Stimulated activated effector memory CD8-positive, alpha-beta T cell treated with anti-CD3 and anti-CD28 coated beads, Interleukin-12 subunit alpha, Interleukin-12 subunit beta, amount 100 ng/mL, for 72 hours (primary cell): ENCODE measurements at regions not wholly inside any gene's neighbourhood (a gene's known extent, or its start where the extent isn't known, plus 50 kb on each side); places are given as distances from the start of the nearest gene placed in this dataset.
"Not testable (repeated sequence)": the region's sequence is repeated elsewhere in the genome, so short reads cannot be mapped to it uniquely, and the experiment has no call there.

ENCODE experiments used
- ATAC-seq: fragments of 150-1000 bp; cut with Tn5 transposase; 2 replicates; pipeline ENCODE4 v1.10.0; 2021
- DNase-seq, 2 donors: peaks; one replicate each; pipeline ENCODE4 v3.0.0; 2021 to 2022; ENCODE audit warnings: low spot score in 2 of 2
- H3K27ac Mint-ChIP-seq: one replicate; pipeline ENCODE4 v1.8.0; 2022; ENCODE audit warnings: mild to moderate bottlenecking, mixed read lengths
- H3K36me3 Mint-ChIP-seq: one replicate; pipeline ENCODE4 v1.8.0; 2022; ENCODE audit warnings: mild to moderate bottlenecking, mixed read lengths
- H3K4me1 Mint-ChIP-seq: one replicate; pipeline ENCODE4 v1.8.0; 2022; ENCODE audit warnings: mixed read lengths
- H3K4me3 Mint-ChIP-seq: one replicate; pipeline ENCODE4 v1.8.0; 2022; ENCODE audit warnings: mild to moderate bottlenecking, mixed read lengths
- H3K9me3 Mint-ChIP-seq: one replicate; pipeline ENCODE4 v1.8.0; 2022; ENCODE audit warnings: mixed read lengths

GRCh38 chr2:76173206-76173605 is 462.5 kb upstream of the GCFC2 start:
- ATAC-seq, H3K4me1 Mint-ChIP-seq, H3K27ac Mint-ChIP-seq, DNase-seq, H3K36me3 Mint-ChIP-seq, H3K4me3 Mint-ChIP-seq: not testable (repeated sequence)
- H3K9me3 Mint-ChIP-seq, result peaks cover 25% of the 10 kb centered on the region

- H3K9me3 Mint-ChIP-seq, result peaks cover 24% of the 10 kb centered on the region
- H3K4me3 Mint-ChIP-seq, H3K27ac Mint-ChIP-seq, H3K36me3 Mint-ChIP-seq, ATAC-seq, DNase-seq, H3K4me1 Mint-ChIP-seq: not testable (repeated sequence)
Measured at GRCh38 chr2:76172154-76172595, 461.5 kb upstream of the GCFC2 start.

- H3K27ac Mint-ChIP-seq, result no peak overlapping the region
- H3K9me3 Mint-ChIP-seq, result peaks cover 24% of the 10 kb centered on the region
- DNase-seq (no peak), ATAC-seq (no peak)
- H3K36me3 Mint-ChIP-seq, result no peaks in the 10 kb centered on the region
- no peaks in the 10 kb centered on the region for H3K4me1 Mint-ChIP-seq
- H3K4me3 Mint-ChIP-seq, result no peak overlapping the region
Measured at GRCh38 chr2:76170856-76171255, 460.1 kb upstream of the GCFC2 start.

GRCh38 chr2:76170009-76170384 is 459.3 kb upstream of the GCFC2 start:
- Mint-ChIP-seq H3K27ac (no peak overlapping the region), H3K4me3 (no peak overlapping the region), H3K4me1 (no peaks in the 10 kb centered on the region), H3K9me3 (peaks cover 21% of the 10 kb centered on the region), H3K36me3 (no peaks in the 10 kb centered on the region)
- no peak for DNase-seq
- ATAC-seq, result no peak

GRCh38 chr2:76169276-76170008 is 458.7 kb upstream of the GCFC2 start:
- H3K9me3 Mint-ChIP-seq, result peaks cover 17% of the 10 kb centered on the region
- no peak for ATAC-seq
- DNase-seq, result no peak
- H3K4me3 Mint-ChIP-seq, result no peak overlapping the region
- no peaks in the 10 kb centered on the region for H3K4me1 Mint-ChIP-seq
- H3K36me3 Mint-ChIP-seq, result no peaks in the 10 kb centered on the region
- no peak overlapping the region for H3K27ac Mint-ChIP-seq

GRCh38 chr2:76163860-76164259 is 453.1 kb upstream of the GCFC2 start:
- Mint-ChIP-seq H3K4me3 (no peak overlapping the region), H3K36me3 (no peaks in the 10 kb centered on the region)
- ATAC-seq, result no peak

GRCh38 chr2:76160670-76161069 is 450.0 kb upstream of the GCFC2 start:
- Mint-ChIP-seq H3K4me1 (no peaks in the 10 kb centered on the region), H3K4me3 (no peak overlapping the region), H3K27ac (no peak overlapping the region), H3K9me3 (peaks cover 19% of the 10 kb centered on the region), H3K36me3 (no peaks in the 10 kb centered on the region)
- no peak for ATAC-seq
- no peak for DNase-seq

More at GRCh38 chr2:76163860-76164259, 453.1 kb upstream of the GCFC2 start:
- Mint-ChIP-seq H3K4me1 (no peaks in the 10 kb centered on the region), H3K9me3 (peaks cover 15% of the 10 kb centered on the region), H3K27ac (no peak overlapping the region)
- DNase-seq, result no peak

GRCh38 chr2:76159042-76159648 is 448.4 kb upstream of the GCFC2 start:
- Mint-ChIP-seq H3K9me3 (peaks cover 19% of the 10 kb centered on the region), H3K27ac (no peak overlapping the region), H3K4me3 (no peak overlapping the region), H3K36me3 (no peaks in the 10 kb centered on the region), H3K4me1 (no peaks in the 10 kb centered on the region)
- DNase-seq (no peak), ATAC-seq (no peak)

GRCh38 chr2:76157531-76157930 is 446.8 kb upstream of the GCFC2 start:
- no peak overlapping the region for H3K27ac Mint-ChIP-seq
- H3K36me3 Mint-ChIP-seq, result no peaks in the 10 kb centered on the region
- no peaks in the 10 kb centered on the region for H3K4me1 Mint-ChIP-seq
- H3K4me3 Mint-ChIP-seq, result no peak overlapping the region
- ATAC-seq, result no peak
- peaks cover 19% of the 10 kb centered on the region for H3K9me3 Mint-ChIP-seq
- no peak for DNase-seq

GRCh38 chr2:76154981-76155380 is 444.3 kb upstream of the GCFC2 start:
- DNase-seq (no peak), ATAC-seq (no peak)
- Mint-ChIP-seq H3K4me1 (no peaks in the 10 kb centered on the region), H3K36me3 (no peaks in the 10 kb centered on the region), H3K27ac (no peak overlapping the region), H3K4me3 (no peak overlapping the region), H3K9me3 (peaks cover 9% of the 10 kb centered on the region)

- no peak for ATAC-seq
- Mint-ChIP-seq H3K36me3 (no peaks in the 10 kb centered on the region), H3K4me3 (no peak overlapping the region), H3K27ac (no peak overlapping the region), H3K9me3 (peaks cover 18% of the 10 kb centered on the region), H3K4me1 (no peaks in the 10 kb centered on the region)
- DNase-seq, result no peak
Measured at GRCh38 chr2:76149846-76150245, 439.1 kb upstream of the GCFC2 start.

GRCh38 chr2:76139303-76139702 is 428.6 kb upstream of the GCFC2 start:
- peaks cover 16% of the 10 kb centered on the region for H3K9me3 Mint-ChIP-seq
- H3K4me3 Mint-ChIP-seq, DNase-seq, ATAC-seq, H3K4me1 Mint-ChIP-seq, H3K36me3 Mint-ChIP-seq, H3K27ac Mint-ChIP-seq: not testable (repeated sequence)

GRCh38 chr2:76128622-76129021 is 417.9 kb upstream of the GCFC2 start:
- H3K4me1 Mint-ChIP-seq, result no peaks in the 10 kb centered on the region
- H3K27ac Mint-ChIP-seq, result no peak overlapping the region
- no peak overlapping the region for H3K4me3 Mint-ChIP-seq
- peaks cover 3% of the 10 kb centered on the region for H3K9me3 Mint-ChIP-seq
- H3K36me3 Mint-ChIP-seq, result no peaks in the 10 kb centered on the region
- ATAC-seq, result no peak
- no peak for DNase-seq

- DNase-seq (no peak), ATAC-seq (no peak)
- Mint-ChIP-seq H3K9me3 (peaks cover 11% of the 10 kb centered on the region), H3K4me3 (no peak overlapping the region), H3K27ac (no peak overlapping the region), H3K4me1 (no peaks in the 10 kb centered on the region), H3K36me3 (no peaks in the 10 kb centered on the region)
Measured at GRCh38 chr2:76120176-76120575, 409.5 kb upstream of the GCFC2 start.

- Mint-ChIP-seq H3K27ac (no peak overlapping the region), H3K4me1 (no peaks in the 10 kb centered on the region), H3K4me3 (no peak overlapping the region), H3K36me3 (no peaks in the 10 kb centered on the region), H3K9me3 (peaks cover 14% of the 10 kb centered on the region)
- no peak for DNase-seq
- ATAC-seq, result no peak
Measured at GRCh38 chr2:76089683-76090082, 379.0 kb upstream of the GCFC2 start.

GRCh38 chr2:76083248-76083647 is 372.5 kb upstream of the GCFC2 start:
- Mint-ChIP-seq H3K36me3 (no peaks in the 10 kb centered on the region), H3K4me3 (no peak overlapping the region), H3K27ac (no peak overlapping the region), H3K4me1 (no peaks in the 10 kb centered on the region), H3K9me3 (peaks cover 9% of the 10 kb centered on the region)
- ATAC-seq (no peak), DNase-seq (no peak)
